ENCODE measurements at regions not wholly inside any gene's neighbourhood (a gene's known extent, or its start where the extent isn't known, plus 50 kb on each side); places are given as distances from the start of the nearest gene placed in this dataset.

GRCh38 chr2:62410015-62410453 is 96.0 kb downstream of the TMEM17 start:
- Histone ChIP-seq H3K27me3 (ENCODE audit: control insufficient read depth, insufficient read depth, low read length) (peaks cover 10% of the 10 kb centered on the region), H3K27ac (ENCODE audit: low read depth, low read length) (no peak overlapping the region), H3K9me3 (ENCODE audit: control insufficient read depth, insufficient read depth, low read length) (no peaks in the 10 kb centered on the region), H3K4me3 (ENCODE audit: low read depth, low read length) (no peak overlapping the region)
- ChIA-PET POLR2A (no interaction called here), CTCF (interaction anchor here (4.3 kb wide), 1 partner anchor 416 kb away, joined by 32 read pairs; no protein-coding TSS in a partner anchor)
- no peak for DNase-seq (ENCODE audit: low read depth, low spot score)
- TF ChIP-seq CTCF (IDR thresholded peaks at IDR 0.05; ENCODE audit: low read depth, low read length): no peak

- no peak overlapping the region for H3K27ac ChIP-seq (ENCODE audit: low read depth, low read length)
- ChIA-PET POLR2A (no interaction called here), CTCF (no interaction called here)
- no peaks in the 10 kb centered on the region for H3K9me3 ChIP-seq (ENCODE audit: control insufficient read depth, insufficient read depth, low read length)
- no peak overlapping the region for H3K4me3 ChIP-seq (ENCODE audit: low read depth, low read length)
- DNase-seq (ENCODE audit: low read depth, low spot score): no peak
- H3K27me3 ChIP-seq (ENCODE audit: control insufficient read depth, insufficient read depth, low read length): peaks cover 10% of the 10 kb centered on the region
- TF ChIP-seq CTCF (IDR thresholded peaks at IDR 0.05; ENCODE audit: low read depth, low read length): no peak
Observed at GRCh38 chr2:62409442-62409841, 96.6 kb downstream of the TMEM17 start.

- ChIA-PET CTCF (interaction anchor here (0.7 kb wide), 1 partner anchor 27 kb away, joined by 8 read pairs; no protein-coding TSS in a partner anchor), POLR2A (no interaction called here)
- no peak for DNase-seq (ENCODE audit: low read depth, low spot score)
- peaks cover 10% of the 10 kb centered on the region for H3K27me3 ChIP-seq (ENCODE audit: control insufficient read depth, insufficient read depth, low read length)
- no peaks in the 10 kb centered on the region for H3K9me3 ChIP-seq (ENCODE audit: control insufficient read depth, insufficient read depth, low read length)
- TF ChIP-seq CTCF (IDR thresholded peaks at IDR 0.05; ENCODE audit: low read depth, low read length): no peak
- no peak overlapping the region for H3K4me3 ChIP-seq (ENCODE audit: low read depth, low read length)
- no peak overlapping the region for H3K27ac ChIP-seq (ENCODE audit: low read depth, low read length)
Observed at GRCh38 chr2:62408241-62408677, 97.7 kb downstream of the TMEM17 start.

GRCh38 chr2:62407838-62408237 is 98.2 kb downstream of the TMEM17 start:
- no peak overlapping the region for H3K27ac ChIP-seq (ENCODE audit: low read depth, low read length)
- no peaks in the 10 kb centered on the region for H3K9me3 ChIP-seq (ENCODE audit: control insufficient read depth, insufficient read depth, low read length)
- TF ChIP-seq CTCF (IDR thresholded peaks at IDR 0.05; ENCODE audit: low read depth, low read length): no peak
- ChIA-PET CTCF (no interaction called here), POLR2A (no interaction called here)
- DNase-seq (ENCODE audit: low read depth, low spot score): no peak
- H3K27me3 ChIP-seq (ENCODE audit: control insufficient read depth, insufficient read depth, low read length): peaks cover 7% of the 10 kb centered on the region
- no peak overlapping the region for H3K4me3 ChIP-seq (ENCODE audit: low read depth, low read length)

GRCh38 chr2:62407401-62407800 is 98.6 kb downstream of the TMEM17 start:
- peaks cover 7% of the 10 kb centered on the region for H3K27me3 ChIP-seq (ENCODE audit: control insufficient read depth, insufficient read depth, low read length)
- no peak overlapping the region for H3K4me3 ChIP-seq (ENCODE audit: low read depth, low read length)
- DNase-seq (ENCODE audit: low read depth, low spot score): no peak
- H3K9me3 ChIP-seq (ENCODE audit: control insufficient read depth, insufficient read depth, low read length): no peaks in the 10 kb centered on the region
- H3K27ac ChIP-seq (ENCODE audit: low read depth, low read length): no peak overlapping the region
- CTCF ChIA-PET: no interaction called here
- TF ChIP-seq CTCF (IDR thresholded peaks at IDR 0.05; ENCODE audit: low read depth, low read length): no peak
- POLR2A ChIA-PET: no interaction called here

Data from AG04450 (cell line).